HG02885 (cell line): ENCODE measurements at regions not wholly inside any gene's neighbourhood (a gene's known extent, or its start where the extent isn't known, plus 50 kb on each side); places are given as distances from the start of the nearest gene placed in this dataset.
A peak's percentile ranks its signal among the peaks of the same experiment; 100 is the strongest.
"Not testable (repeated sequence)": the region's sequence is repeated elsewhere in the genome, so short reads cannot be mapped to it uniquely, and the experiment has no call there.

Experiments
- ATAC-seq: cut with Tn5 transposase; IDR thresholded peaks from one replicate; pipeline ENCODE4 v1.9.1; 2021; ENCODE audit warnings: mild to moderate bottlenecking; ENCODE audit not compliant: unreplicated experiment, poor library complexity

- no peak for ATAC-seq
These were observed 69.7 kb downstream of the CMAS start for GRCh38 chr12:22115711-22116110.

DNA sequence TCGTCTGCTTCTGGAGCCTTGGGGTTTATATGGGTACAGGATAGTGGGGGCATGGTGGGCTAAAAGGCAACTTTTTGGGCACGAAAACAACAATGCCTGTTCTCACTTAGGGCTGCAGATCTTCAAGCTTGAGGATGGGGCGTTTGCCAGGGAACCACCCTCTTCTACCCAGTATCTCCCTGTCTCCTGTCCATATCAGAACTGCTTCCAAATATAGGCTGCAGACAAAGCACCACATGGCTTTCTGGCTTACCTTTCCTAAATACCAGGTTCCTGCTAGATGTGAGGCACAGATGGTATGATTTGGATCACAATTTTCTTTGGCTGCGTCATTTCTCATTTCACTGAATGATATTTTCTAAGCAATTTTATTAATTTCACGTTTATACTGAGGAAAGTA lies 70.4 kb downstream of the CMAS start:
- no peak for ATAC-seq

DNA sequence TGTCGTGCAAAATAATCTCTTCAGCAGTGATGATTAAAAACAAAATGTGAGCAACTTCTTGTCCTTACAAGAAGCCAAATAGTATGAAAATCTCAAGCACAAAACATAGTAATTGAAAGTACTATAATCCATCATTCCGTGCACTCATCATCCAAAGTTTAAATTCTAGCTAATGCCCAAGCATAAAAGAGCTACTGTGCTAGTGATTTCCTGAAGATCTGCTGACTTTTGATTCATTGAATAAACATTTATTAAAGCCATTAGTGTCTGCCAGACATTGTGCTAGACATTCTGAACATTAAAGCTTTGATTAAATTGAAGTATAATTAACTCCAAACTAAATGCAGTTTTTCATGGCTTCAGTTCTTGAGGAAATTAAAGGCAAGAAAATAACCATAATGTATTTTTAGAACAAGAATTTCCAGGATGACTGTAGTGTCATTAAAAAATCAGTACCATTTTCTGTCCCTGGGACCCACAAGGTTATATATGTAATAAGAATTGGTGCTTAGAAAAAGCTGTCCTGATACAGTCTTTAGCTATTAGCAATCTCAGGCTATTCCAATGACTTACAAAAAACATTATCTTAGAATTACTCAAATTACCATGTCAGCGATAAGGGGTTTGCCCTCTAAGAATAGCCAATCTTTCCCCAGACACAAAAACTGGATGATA lies 71.7 kb downstream of the CMAS start:
- no peak for ATAC-seq

DNA sequence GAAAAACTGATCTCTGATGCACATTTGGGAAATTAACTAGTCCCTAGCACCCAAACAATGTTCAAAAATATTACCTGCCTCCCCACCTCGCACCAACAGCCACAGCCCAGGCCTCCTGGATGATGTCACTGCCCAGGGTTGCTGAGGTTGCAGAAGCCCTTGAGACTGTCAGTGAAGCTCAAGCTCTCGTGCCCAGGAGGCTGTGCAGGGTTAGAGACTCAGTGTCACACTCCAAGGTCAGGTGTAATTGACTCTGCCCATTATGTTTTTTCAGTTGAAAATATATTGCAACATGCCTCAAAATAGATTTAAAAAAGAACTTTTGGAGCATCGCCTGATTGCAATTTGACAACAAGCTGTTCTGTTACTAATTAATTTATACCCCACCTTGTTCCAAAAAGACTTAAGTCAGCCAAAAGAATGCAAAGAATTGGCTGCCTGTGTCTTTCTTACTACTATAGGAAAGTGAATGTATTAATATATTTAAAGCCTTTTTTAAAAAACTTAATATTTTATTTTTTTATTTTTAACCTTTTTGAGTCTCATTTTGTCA lies 72.3 kb downstream of the CMAS start:
- no peak for ATAC-seq

DNA sequence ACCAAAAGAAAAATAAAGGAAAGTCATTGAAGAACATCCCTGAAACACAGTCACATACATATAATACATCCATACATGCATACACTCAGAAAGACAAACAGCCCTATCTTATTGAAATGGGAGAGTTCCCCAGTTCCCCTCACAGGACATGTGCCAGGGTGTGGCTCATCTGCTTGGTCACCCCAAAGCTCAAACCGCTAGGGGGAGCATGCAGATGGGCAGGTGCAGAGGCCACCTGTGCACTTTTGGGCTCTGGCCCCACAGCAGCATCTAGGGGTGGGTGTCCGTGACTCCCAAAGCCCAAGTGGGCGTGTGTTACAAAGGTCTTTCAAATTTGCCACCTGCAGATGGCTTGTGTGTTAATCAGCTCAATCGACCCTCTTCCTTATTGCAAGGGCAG lies 75.2 kb downstream of the CMAS start:
- ATAC-seq: peak; percentile 81

DNA sequence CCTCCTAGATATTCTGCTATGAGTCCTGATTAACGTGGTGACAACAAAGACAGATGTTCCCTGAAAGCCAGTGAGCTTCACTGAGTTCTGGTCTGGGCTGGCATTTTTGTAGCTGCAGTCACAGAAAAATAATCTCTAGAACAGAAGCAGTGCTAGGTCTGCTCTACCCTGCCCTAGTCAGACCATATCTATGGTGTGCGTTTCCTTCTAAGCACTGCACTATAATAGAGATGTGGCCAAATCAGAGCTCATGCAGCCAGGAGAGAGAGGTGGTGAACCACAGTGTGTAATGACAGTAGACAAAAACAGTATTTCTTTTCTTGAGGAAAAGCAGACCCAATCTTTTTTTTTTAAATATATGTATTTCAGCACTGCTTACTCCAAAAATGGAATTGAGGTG lies 76.3 kb downstream of the CMAS start:
- no peak for ATAC-seq

DNA sequence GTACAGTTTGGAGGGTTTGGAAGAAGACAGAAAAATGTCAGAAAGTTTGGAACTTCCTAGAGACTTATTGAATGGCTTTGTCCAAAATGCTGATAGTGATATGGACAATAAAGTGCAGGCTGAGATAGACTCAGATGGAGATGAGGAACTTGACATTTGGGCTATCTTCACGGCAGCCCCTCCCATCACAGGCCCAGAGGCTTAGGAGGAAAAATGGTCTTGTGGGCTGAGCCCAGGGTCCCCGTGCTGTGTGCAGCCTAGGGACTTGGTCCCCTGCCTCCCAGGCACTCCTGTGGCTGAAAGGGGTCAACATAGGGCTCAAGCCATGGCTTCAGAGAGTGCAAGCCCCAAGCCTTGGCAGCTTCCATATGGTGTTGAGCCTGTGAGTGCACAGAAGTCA lies 79.0 kb downstream of the CMAS start:
- ATAC-seq: no peak

- not testable (repeated sequence) for ATAC-seq
These were observed 80.1 kb downstream of the CMAS start for GRCh38 chr12:22126101-22126500.

- ATAC-seq: no peak
These were observed 80.7 kb downstream of the CMAS start for GRCh38 chr12:22126758-22127157.

- no peak for ATAC-seq
These were observed 84.7 kb downstream of the CMAS start for GRCh38 chr12:22130671-22131070.

DNA sequence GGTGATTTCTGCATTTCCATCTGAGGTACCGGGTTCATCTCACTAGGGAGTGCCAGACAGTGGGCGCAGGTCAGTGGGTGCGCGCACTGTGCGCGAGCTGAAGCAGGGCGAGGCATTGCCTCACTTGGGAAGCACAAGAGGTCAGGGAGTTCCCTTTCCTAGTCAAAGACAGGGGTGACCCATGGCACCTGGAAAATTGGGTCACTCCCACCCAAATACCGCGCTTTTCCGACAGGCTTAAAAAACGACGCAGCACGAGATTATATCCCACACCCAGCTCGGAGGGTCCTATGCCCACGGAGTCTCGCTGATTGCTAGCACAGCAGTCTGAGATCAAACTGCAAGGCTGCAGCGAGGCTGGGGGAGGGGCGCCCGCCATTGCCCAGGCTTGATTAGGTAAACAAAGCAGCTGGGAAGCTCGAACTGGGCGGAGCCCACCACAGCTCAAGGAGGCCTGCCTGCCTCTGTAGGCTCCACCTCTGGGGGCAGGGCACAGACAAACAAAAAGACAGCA lies 90.6 kb downstream of the CMAS start:
- ATAC-seq: not testable (repeated sequence)
